OCI-LY1 (cell line): ENCODE measurements at regions not wholly inside any gene's neighbourhood (a gene's known extent, or its start where the extent isn't known, plus 50 kb on each side); places are given as distances from the start of the nearest gene placed in this dataset.

Experiments
- H2AFZ ChIP-seq: fragments of 200-600 bp; sonication (generic), shearing (Covaris generic); 2 replicates; pipeline ENCODE4 v1.6.0; 2014; ENCODE audit warnings: antibody characterized with exemption, mild to moderate bottlenecking, low read length
- H3F3A ChIP-seq: fragments of 200-600 bp; sonication (generic), shearing (Covaris generic); 2 replicates; pipeline ENCODE4 v1.6.0; 2014; ENCODE audit warnings: mild to moderate bottlenecking, antibody characterized with exemption, low read length, moderate library complexity; ENCODE audit not compliant: insufficient read depth
- H3K27ac ChIP-seq: fragments of 200-600 bp; sonication (generic); 2 replicates; pipeline ENCODE4 v1.5.1; 2014; ENCODE audit warnings: low read length, mixed run types, mild to moderate bottlenecking, low read depth; ENCODE audit not compliant: poor library complexity, severe bottlenecking
- H3K27me3 ChIP-seq: fragments of 200-600 bp; sonication (generic); 2 replicates; pipeline ENCODE4 v1.6.0; 2014; ENCODE audit warnings: antibody characterized with exemption, mild to moderate bottlenecking, low read length, moderate library complexity; ENCODE audit not compliant: insufficient read depth
- H3K36me3 ChIP-seq: fragments of 200-600 bp; sonication (generic); 2 replicates; pipeline ENCODE4 v1.6.1; 2014; ENCODE audit warnings: mild to moderate bottlenecking, antibody characterized with exemption, low read length, moderate library complexity, mixed read lengths; ENCODE audit not compliant: insufficient read depth
- H3K4me1 ChIP-seq: fragments of 200-600 bp; sonication (generic); 2 replicates; pipeline ENCODE4 v1.5.1; 2014; ENCODE audit warnings: mild to moderate bottlenecking, low read length, moderate library complexity; ENCODE audit not compliant: insufficient read depth, severe bottlenecking
- H3K4me2 ChIP-seq: fragments of 200-600 bp; sonication (generic), shearing (Covaris generic); 2 replicates; pipeline ENCODE4 v1.6.1; 2014; ENCODE audit warnings: low read length
- H3K4me3 ChIP-seq: fragments of 200-600 bp; sonication (generic); 2 replicates; pipeline ENCODE4 v1.5.1; 2014; ENCODE audit warnings: low read length, low read depth, mild to moderate bottlenecking, mixed read lengths; ENCODE audit not compliant: poor library complexity, severe bottlenecking
- H3K79me2 ChIP-seq: fragments of 200-600 bp; shearing (Covaris generic); 2 replicates; pipeline ENCODE4 v1.6.1; 2016; ENCODE audit warnings: mixed run types, low read length, mixed read lengths; ENCODE audit not compliant: insufficient read depth
- H3K9ac ChIP-seq: fragments of 200-600 bp; sonication (generic), shearing (Covaris generic); 2 replicates; pipeline ENCODE4 v1.6.1; 2014; ENCODE audit warnings: mild to moderate bottlenecking, low read length, mixed read lengths
- H3K9me2 ChIP-seq: fragments of 200-600 bp; sonication (generic), shearing (Covaris generic); 2 replicates; pipeline ENCODE4 v1.6.1; 2014; ENCODE audit warnings: low read depth, mild to moderate bottlenecking, low read length, mixed read lengths
- H3K9me3 ChIP-seq: fragments of 200-600 bp; shearing (Covaris generic); 2 replicates; pipeline ENCODE4 v1.6.1; 2014; ENCODE audit warnings: low read length, mixed read lengths
- H4K20me1 ChIP-seq: fragments of 200-600 bp; sonication (generic), shearing (Covaris generic); 2 replicates; pipeline ENCODE4 v1.6.0; 2016; ENCODE audit warnings: mild to moderate bottlenecking, low read length; ENCODE audit not compliant: insufficient read depth
- EZH2 ChIP-seq: fragments of 200-600 bp; sonication (generic), shearing (Covaris generic); IDR thresholded peaks from 2 replicates; pipeline ENCODE4 v1.8.0; 2017; ENCODE audit warnings: borderline replicate concordance, mixed run types, mild to moderate bottlenecking, antibody characterized with exemption, low read length, moderate library complexity, mixed read lengths
- TF ChIP-seq, protein P1 (sequence below): fragments of 200-600 bp; sonication (generic), shearing (Covaris generic); IDR thresholded peaks from 2 replicates; pipeline ENCODE4 v1.5.1; 2017; ENCODE audit warnings: mild to moderate bottlenecking, antibody characterized with exemption, low read length, moderate library complexity, mixed read lengths

DNA sequence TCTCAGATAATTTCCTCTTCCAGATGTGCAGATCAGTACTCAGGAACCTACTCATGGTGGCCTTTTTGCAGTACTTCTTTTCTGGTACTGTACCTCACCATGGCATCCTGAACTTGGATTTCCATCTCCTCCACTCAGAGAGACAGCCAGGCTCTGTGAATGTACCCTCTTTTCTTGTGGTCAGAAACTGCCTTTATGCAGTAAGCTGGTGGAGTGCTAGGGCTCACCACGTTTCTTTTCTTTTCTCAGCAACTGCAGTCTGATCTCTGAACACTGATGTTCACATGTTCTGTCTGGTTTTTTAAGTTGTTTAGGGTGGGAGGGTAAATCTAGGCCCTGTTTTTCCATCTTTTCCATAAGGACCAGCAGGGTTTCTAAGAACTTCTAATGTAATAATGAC lies 99.8 kb upstream of the NRXN3 start:
- TF ChIP-seq EZH2: no peak
- TF ChIP-seq, protein P1, sequence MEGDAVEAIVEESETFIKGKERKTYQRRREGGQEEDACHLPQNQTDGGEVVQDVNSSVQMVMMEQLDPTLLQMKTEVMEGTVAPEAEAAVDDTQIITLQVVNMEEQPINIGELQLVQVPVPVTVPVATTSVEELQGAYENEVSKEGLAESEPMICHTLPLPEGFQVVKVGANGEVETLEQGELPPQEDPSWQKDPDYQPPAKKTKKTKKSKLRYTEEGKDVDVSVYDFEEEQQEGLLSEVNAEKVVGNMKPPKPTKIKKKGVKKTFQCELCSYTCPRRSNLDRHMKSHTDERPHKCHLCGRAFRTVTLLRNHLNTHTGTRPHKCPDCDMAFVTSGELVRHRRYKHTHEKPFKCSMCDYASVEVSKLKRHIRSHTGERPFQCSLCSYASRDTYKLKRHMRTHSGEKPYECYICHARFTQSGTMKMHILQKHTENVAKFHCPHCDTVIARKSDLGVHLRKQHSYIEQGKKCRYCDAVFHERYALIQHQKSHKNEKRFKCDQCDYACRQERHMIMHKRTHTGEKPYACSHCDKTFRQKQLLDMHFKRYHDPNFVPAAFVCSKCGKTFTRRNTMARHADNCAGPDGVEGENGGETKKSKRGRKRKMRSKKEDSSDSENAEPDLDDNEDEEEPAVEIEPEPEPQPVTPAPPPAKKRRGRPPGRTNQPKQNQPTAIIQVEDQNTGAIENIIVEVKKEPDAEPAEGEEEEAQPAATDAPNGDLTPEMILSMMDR: no peak
- Histone ChIP-seq H3F3A (no peaks in the 10 kb centered on the region), H3K9me2 (no peaks in the 10 kb centered on the region), H4K20me1 (no peaks in the 10 kb centered on the region), H3K9me3 (no peaks in the 10 kb centered on the region), H3K27me3 (no peaks in the 10 kb centered on the region), H3K4me2 (no peak overlapping the region), H3K79me2 (no peaks in the 10 kb centered on the region), H3K36me3 (no peaks in the 10 kb centered on the region), H3K4me3 (no peak overlapping the region), H3K9ac (no peak overlapping the region), H2AFZ (no peak overlapping the region), H3K27ac (no peak overlapping the region), H3K4me1 (no peaks in the 10 kb centered on the region)

DNA sequence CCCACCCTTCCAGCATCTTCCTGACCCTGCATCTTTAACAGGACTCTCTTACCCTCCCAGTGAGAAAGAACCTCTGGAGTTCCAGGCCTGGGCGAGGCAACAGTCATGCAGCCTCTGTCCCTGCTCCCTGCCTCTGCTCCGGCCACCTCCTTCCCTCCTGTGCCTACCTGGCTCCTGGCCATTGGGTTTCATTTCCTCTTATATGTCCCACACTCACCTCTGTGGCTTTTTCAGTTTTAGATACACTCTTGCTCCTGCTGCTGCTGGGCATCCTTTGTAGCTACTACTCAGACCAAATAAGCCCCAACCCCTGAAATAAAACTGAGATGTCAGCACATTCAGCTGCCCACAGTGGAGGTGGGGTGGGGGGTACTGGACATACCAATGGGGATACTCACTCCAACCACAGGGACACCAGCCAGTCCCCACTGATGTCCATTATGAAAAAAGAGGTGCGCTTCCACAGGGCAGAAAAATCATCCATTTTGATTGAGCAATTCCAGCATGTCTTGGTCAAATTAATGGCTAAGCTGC lies 99.1 kb upstream of the NRXN3 start:
- no peaks in the 10 kb centered on the region for H3K27me3 ChIP-seq
- H3K4me1 ChIP-seq: no peaks in the 10 kb centered on the region
- no peak overlapping the region for H3K27ac ChIP-seq
- H4K20me1 ChIP-seq: no peaks in the 10 kb centered on the region
- no peak overlapping the region for H3K4me3 ChIP-seq
- H3K9ac ChIP-seq: no peak overlapping the region
- no peak overlapping the region for H2AFZ ChIP-seq
- H3K79me2 ChIP-seq: no peaks in the 10 kb centered on the region
- H3K36me3 ChIP-seq: no peaks in the 10 kb centered on the region
- H3F3A ChIP-seq: no peaks in the 10 kb centered on the region
- H3K4me2 ChIP-seq: no peak overlapping the region
- no peaks in the 10 kb centered on the region for H3K9me3 ChIP-seq
- TF ChIP-seq, protein P1: no peak
- H3K9me2 ChIP-seq: no peaks in the 10 kb centered on the region

DNA sequence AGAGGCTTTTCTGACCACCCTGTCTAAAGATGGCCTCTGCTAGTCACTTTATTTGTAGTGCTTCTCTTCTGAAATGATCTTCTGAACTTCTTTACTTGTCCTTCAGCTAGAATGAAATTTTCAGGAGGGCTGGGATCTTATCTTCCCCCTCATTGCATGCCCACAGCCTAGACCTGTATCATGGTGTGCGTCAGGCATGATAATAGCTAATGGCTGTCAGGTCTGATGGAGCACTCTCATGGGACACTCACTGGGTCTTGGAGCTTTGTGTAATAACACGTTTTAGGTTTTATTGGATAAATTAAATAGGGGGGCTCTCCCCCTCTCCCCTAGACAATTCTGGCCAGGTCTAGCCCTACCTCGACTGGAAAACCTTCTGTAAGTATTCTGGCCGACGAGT lies 97.1 kb upstream of the NRXN3 start:
- H3F3A ChIP-seq: no peaks in the 10 kb centered on the region
- H3K36me3 ChIP-seq: no peaks in the 10 kb centered on the region
- TF ChIP-seq, protein P1: no peak
- no peak for TF ChIP-seq EZH2
- no peaks in the 10 kb centered on the region for H3K27me3 ChIP-seq
- H3K4me2 ChIP-seq: no peak overlapping the region
- H3K79me2 ChIP-seq: no peaks in the 10 kb centered on the region
- no peak overlapping the region for H3K27ac ChIP-seq
- H2AFZ ChIP-seq: no peak overlapping the region
- H3K9me2 ChIP-seq: no peaks in the 10 kb centered on the region
- H4K20me1 ChIP-seq: no peaks in the 10 kb centered on the region
- H3K9ac ChIP-seq: no peak overlapping the region
- no peak overlapping the region for H3K4me3 ChIP-seq
- no peaks in the 10 kb centered on the region for H3K9me3 ChIP-seq
- H3K4me1 ChIP-seq: no peaks in the 10 kb centered on the region
